Astrocyte (in vitro differentiated cells and primary cell): ENCODE measurements at regions not wholly inside any gene's neighbourhood (a gene's known extent, or its start where the extent isn't known, plus 50 kb on each side); places are given as distances from the start of the nearest gene placed in this dataset.
"Not testable (repeated sequence)": the region's sequence is repeated elsewhere in the genome, so short reads cannot be mapped to it uniquely, and the experiment has no call there.

Experiments
- DNase-seq: peaks from one replicate; pipeline ENCODE4 v3.0.0-alpha.2; 2010; ENCODE audit warnings: low read depth
- FAIRE-seq: peaks from 2 replicates; lab custom pipeline; 2011; peaks lifted over from hg19 to GRCh38; lab: Jason Lieb, UNC
- H2AFZ ChIP-seq: 2 replicates; pipeline ENCODE4 v1.6.0; 2012; ENCODE audit warnings: low read depth, low read length, inconsistent platforms
- H3K27ac ChIP-seq: 2 replicates; pipeline ENCODE4 v1.5.1; 2011; ENCODE audit warnings: low read depth, low read length, inconsistent platforms
- H3K27me3 ChIP-seq: 2 replicates; pipeline ENCODE4 v1.6.0; 2011; ENCODE audit warnings: low read length, inconsistent platforms; ENCODE audit not compliant: insufficient read depth
- H3K36me3 ChIP-seq: 2 replicates; pipeline ENCODE4 v1.5.1; 2011; ENCODE audit warnings: low read length, inconsistent platforms; ENCODE audit not compliant: insufficient read depth
- H3K4me1 ChIP-seq: 2 replicates; pipeline ENCODE4 v1.5.1; 2011; ENCODE audit warnings: low read length, inconsistent platforms; ENCODE audit not compliant: insufficient read depth
- H3K4me2 ChIP-seq: 2 replicates; pipeline ENCODE4 v1.6.0; 2012; ENCODE audit warnings: low read length, inconsistent platforms
- H3K4me3 ChIP-seq: 2 replicates; pipeline ENCODE4 v1.5.1; 2011; ENCODE audit warnings: low read depth, mild to moderate bottlenecking, low read length, inconsistent platforms; ENCODE audit not compliant: insufficient read depth
- H3K79me2 ChIP-seq: 2 replicates; pipeline ENCODE4 v1.6.0; 2012; ENCODE audit warnings: mild to moderate bottlenecking, low read length, inconsistent platforms; ENCODE audit not compliant: insufficient read depth
- H3K9ac ChIP-seq: 2 replicates; pipeline ENCODE4 v1.6.0; 2012; ENCODE audit warnings: mild to moderate bottlenecking, low read length, inconsistent platforms
- H3K9me3 ChIP-seq: 2 replicates; pipeline ENCODE4 v1.5.1; 2012; ENCODE audit warnings: low read depth, mild to moderate bottlenecking, low read length, inconsistent platforms; ENCODE audit not compliant: insufficient read depth
- H4K20me1 ChIP-seq: 2 replicates; pipeline ENCODE4 v1.6.0; 2012; ENCODE audit warnings: low read length, inconsistent platforms; ENCODE audit not compliant: insufficient read depth
- H3K27ac Mint-ChIP-seq: one replicate; pipeline ENCODE4 v1.8.0; 2021; ENCODE audit warnings: mild to moderate bottlenecking, mixed read lengths; ENCODE audit not compliant: unreplicated experiment
- H3K27me3 Mint-ChIP-seq: one replicate; pipeline ENCODE4 v1.8.0; 2021; ENCODE audit warnings: low read depth, mixed read lengths; ENCODE audit not compliant: unreplicated experiment
- H3K36me3 Mint-ChIP-seq: one replicate; pipeline ENCODE4 v1.8.0; 2021; ENCODE audit warnings: low read depth, mixed read lengths; ENCODE audit not compliant: unreplicated experiment
- H3K4me1 Mint-ChIP-seq: one replicate; pipeline ENCODE4 v1.8.0; 2021; ENCODE audit warnings: low read depth, mixed read lengths; ENCODE audit not compliant: unreplicated experiment
- H3K4me3 Mint-ChIP-seq: one replicate; pipeline ENCODE4 v1.8.0; 2021; ENCODE audit warnings: mild to moderate bottlenecking, moderate library complexity, mixed read lengths; ENCODE audit not compliant: unreplicated experiment
- H3K9me3 Mint-ChIP-seq: one replicate; pipeline ENCODE4 v1.8.0; 2021; ENCODE audit warnings: mild to moderate bottlenecking, mixed read lengths; ENCODE audit not compliant: unreplicated experiment
- CTCF ChIP-seq: IDR thresholded peaks from 2 replicates; pipeline ENCODE4 v1.5.1; 2011; ENCODE audit warnings: low read depth, mild to moderate bottlenecking, inconsistent platforms, low read length, moderate library complexity; ENCODE audit not compliant: insufficient read depth
- EZH2 ChIP-seq: IDR thresholded peaks from 2 replicates; pipeline ENCODE4 v1.6.1; 2012; ENCODE audit warnings: mild to moderate bottlenecking, low read length, inconsistent platforms; ENCODE audit not compliant: insufficient read depth

DNA sequence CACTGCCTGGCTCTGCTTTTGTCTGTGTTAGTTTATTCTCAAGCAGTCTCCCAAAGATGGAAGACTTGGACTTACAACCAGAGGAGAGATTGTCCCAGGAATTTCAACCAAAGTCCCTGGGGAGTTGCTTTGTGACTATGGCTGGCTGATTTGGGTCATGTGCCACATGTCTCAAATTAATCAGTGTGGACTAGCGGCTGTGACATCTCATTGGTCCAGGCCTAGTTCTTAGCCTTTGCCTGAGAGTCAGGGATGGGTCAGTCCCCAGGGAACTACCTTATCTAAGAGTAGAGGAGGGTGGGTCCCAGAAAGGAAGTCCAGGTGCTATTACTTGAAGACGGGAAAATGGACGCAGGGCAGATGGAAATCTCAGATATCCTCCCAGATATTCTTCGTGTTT lies 217.1 kb downstream of the ACKR3 start:
- Mint-ChIP-seq H3K4me1 (peaks cover 28% of the 10 kb centered on the region), H3K27ac (no peak overlapping the region), H3K27me3 (peaks cover 4% of the 10 kb centered on the region), H3K4me3 (no peak overlapping the region), H3K36me3 (peaks cover 3% of the 10 kb centered on the region), H3K9me3 (peaks cover 12% of the 10 kb centered on the region)
- Histone ChIP-seq H3K9ac (no peak overlapping the region), H3K4me3 (no peak overlapping the region), H2AFZ (no peak overlapping the region), H4K20me1 (no peaks in the 10 kb centered on the region), H3K27ac (no peak overlapping the region), H3K4me1 (no peaks in the 10 kb centered on the region), H3K79me2 (no peaks in the 10 kb centered on the region), H3K4me2 (no peak overlapping the region), H3K36me3 (no peaks in the 10 kb centered on the region), H3K9me3 (no peaks in the 10 kb centered on the region), H3K27me3 (peaks cover 15% of the 10 kb centered on the region)
- FAIRE-seq, result no peak
- TF ChIP-seq CTCF, result no peak
- no peak for TF ChIP-seq EZH2
- DNase-seq, result no peak

GRCh38 chr2:236787376-236787775 lies 217.8 kb downstream of the ACKR3 start:
- not testable (repeated sequence) for H3K4me2 ChIP-seq, H3K36me3 Mint-ChIP-seq, H2AFZ ChIP-seq, H4K20me1 ChIP-seq, H3K9ac ChIP-seq, H3K27me3 Mint-ChIP-seq, FAIRE-seq, H3K27ac Mint-ChIP-seq, H3K79me2 ChIP-seq, H3K4me1 ChIP-seq, DNase-seq, H3K4me3 Mint-ChIP-seq, H3K9me3 ChIP-seq, H3K36me3 ChIP-seq, H3K27ac ChIP-seq, H3K4me3 ChIP-seq
- H3K27me3 ChIP-seq, result peaks cover 13% of the 10 kb centered on the region
- H3K4me1 Mint-ChIP-seq, result peaks cover 21% of the 10 kb centered on the region
- H3K9me3 Mint-ChIP-seq, result peaks cover 12% of the 10 kb centered on the region

GRCh38 chr2:236787885-236788284 lies 218.3 kb downstream of the ACKR3 start:
- Histone ChIP-seq H3K9me3 (peaks cover 2% of the 10 kb centered on the region), H3K27ac (no peak overlapping the region), H3K79me2 (no peaks in the 10 kb centered on the region), H3K4me3 (no peak overlapping the region), H3K4me2 (no peak overlapping the region), H3K4me1 (no peaks in the 10 kb centered on the region), H3K36me3 (no peaks in the 10 kb centered on the region), H3K27me3 (peaks cover 13% of the 10 kb centered on the region), H4K20me1 (no peaks in the 10 kb centered on the region), H2AFZ (no peak overlapping the region), H3K9ac (no peak overlapping the region)
- DNase-seq (no peak), FAIRE-seq (no peak)
- Mint-ChIP-seq H3K36me3 (peaks cover 3% of the 10 kb centered on the region), H3K4me3 (no peak overlapping the region), H3K4me1 (peaks cover 16% of the 10 kb centered on the region), H3K27ac (no peak overlapping the region), H3K9me3 (peaks cover 12% of the 10 kb centered on the region), H3K27me3 (peaks cover 6% of the 10 kb centered on the region)
- TF ChIP-seq EZH2, result no peak
- no peak for TF ChIP-seq CTCF
